ENCODE measurements at regions not wholly inside any gene's neighbourhood (a gene's known extent, or its start where the extent isn't known, plus 50 kb on each side); places are given as distances from the start of the nearest gene placed in this dataset.

DNA sequence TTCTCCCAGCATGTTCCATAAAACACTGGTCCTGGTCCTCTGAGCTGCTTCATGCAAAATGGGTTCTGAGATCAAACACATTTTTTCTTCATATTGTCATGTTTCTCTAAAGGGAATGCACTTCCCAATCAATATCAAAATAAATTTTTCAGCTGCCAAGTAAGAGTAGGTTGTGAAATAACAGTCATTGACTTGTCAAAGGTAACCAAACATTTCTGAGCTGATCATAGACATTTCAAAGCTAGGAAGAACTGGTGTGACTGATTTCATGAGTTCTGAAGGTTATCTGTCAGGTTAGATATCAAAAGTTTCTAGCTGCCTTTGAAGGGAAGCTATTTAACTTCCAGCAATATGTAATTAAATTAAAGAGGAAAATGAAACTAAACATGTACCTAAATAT lies 770.9 kb downstream of the TBL1XR1 start:
- no peak overlapping the region for H3K14ac ChIP-seq (ENCODE audit: insufficient read depth, low read length)
- no peak overlapping the region for H2AK5ac ChIP-seq (ENCODE audit: insufficient read length, low read length)
- H2BK5ac ChIP-seq (ENCODE audit: insufficient read length, low read length): no peak overlapping the region
- H3K4ac ChIP-seq (ENCODE audit: low read depth, low read length): no peak overlapping the region
- no peak overlapping the region for H4K5ac ChIP-seq (ENCODE audit: insufficient read length, low read depth, low read length)
- peaks cover 0 to 5% of the 10 kb centered on the region in 2 experiments; a peak in 1 of 5 replicates for H3K9me3 Mint-ChIP-seq
- no peak overlapping the region for H3K56ac ChIP-seq (ENCODE audit: insufficient read length, low read depth, low read length)
- H2BK20ac ChIP-seq (ENCODE audit: low read depth, low read length, poor library complexity, severe bottlenecking): no peak overlapping the region
- H3K79me1 ChIP-seq (ENCODE audit: insufficient read depth, low read depth, low read length, poor library complexity, severe bottlenecking): no peaks in the 10 kb centered on the region
- no peaks in the 10 kb centered on the region for H3K23me2 ChIP-seq (ENCODE audit: insufficient read length, low read depth, low read length, poor library complexity, severe bottlenecking)
- H2AFZ ChIP-seq (ENCODE audit: low read length): no peak overlapping the region
- H4K8ac ChIP-seq (replicated peaks; ENCODE audit: insufficient read length, low read depth, low read length): no peak overlapping the region
- H3K79me2 ChIP-seq (ENCODE audit: insufficient read depth, low read length): no peaks in the 10 kb centered on the region
- no peak overlapping the region for H3T11ph ChIP-seq (ENCODE audit: low read length)
- H3K9me3 ChIP-seq (ENCODE audit: control insufficient read depth, low read depth, low read length): no peaks in the 10 kb centered on the region
- no peak overlapping the region for H3K4me3 Mint-ChIP-seq
- H4K91ac ChIP-seq (ENCODE audit: insufficient read length, low read depth, low read length): no peak overlapping the region
- no peak overlapping the region for H2BK12ac ChIP-seq (ENCODE audit: insufficient read length, low read depth, low read length)
- no peak overlapping the region for H2BK120ac ChIP-seq (ENCODE audit: low read depth, low read length, poor library complexity, severe bottlenecking)
- no peak overlapping the region for H3K27ac ChIP-seq (ENCODE audit: insufficient read length, low read depth, low read length)
- no peaks in the 10 kb centered on the region; a peak in 1 of 7 replicates for H3K36me3 Mint-ChIP-seq (ENCODE audit: insufficient read depth in 1 of 3, low read depth in 3 of 3)
- peaks cover 14% of the 10 kb centered on the region in 2 experiments for H3K4me1 Mint-ChIP-seq
- H3K27me3 ChIP-seq (ENCODE audit: insufficient read depth, low read length): no peaks in the 10 kb centered on the region
- TF ChIP-seq, protein P1, sequence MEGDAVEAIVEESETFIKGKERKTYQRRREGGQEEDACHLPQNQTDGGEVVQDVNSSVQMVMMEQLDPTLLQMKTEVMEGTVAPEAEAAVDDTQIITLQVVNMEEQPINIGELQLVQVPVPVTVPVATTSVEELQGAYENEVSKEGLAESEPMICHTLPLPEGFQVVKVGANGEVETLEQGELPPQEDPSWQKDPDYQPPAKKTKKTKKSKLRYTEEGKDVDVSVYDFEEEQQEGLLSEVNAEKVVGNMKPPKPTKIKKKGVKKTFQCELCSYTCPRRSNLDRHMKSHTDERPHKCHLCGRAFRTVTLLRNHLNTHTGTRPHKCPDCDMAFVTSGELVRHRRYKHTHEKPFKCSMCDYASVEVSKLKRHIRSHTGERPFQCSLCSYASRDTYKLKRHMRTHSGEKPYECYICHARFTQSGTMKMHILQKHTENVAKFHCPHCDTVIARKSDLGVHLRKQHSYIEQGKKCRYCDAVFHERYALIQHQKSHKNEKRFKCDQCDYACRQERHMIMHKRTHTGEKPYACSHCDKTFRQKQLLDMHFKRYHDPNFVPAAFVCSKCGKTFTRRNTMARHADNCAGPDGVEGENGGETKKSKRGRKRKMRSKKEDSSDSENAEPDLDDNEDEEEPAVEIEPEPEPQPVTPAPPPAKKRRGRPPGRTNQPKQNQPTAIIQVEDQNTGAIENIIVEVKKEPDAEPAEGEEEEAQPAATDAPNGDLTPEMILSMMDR (conservative IDR thresholded peaks at IDR 0.05): no peak
- no peaks in the 10 kb centered on the region for H3K27me3 Mint-ChIP-seq (ENCODE audit: low read depth)
- H3K4me1 ChIP-seq (ENCODE audit: insufficient read depth, low read length): no peaks in the 10 kb centered on the region
- H3K4me2 ChIP-seq (ENCODE audit: insufficient read depth, insufficient read length, low read length): no peak overlapping the region
- H3K27ac Mint-ChIP-seq: no peak overlapping the region
- no peak for DNase-seq
- no peak overlapping the region for H2BK15ac ChIP-seq (ENCODE audit: low read depth, low read length)
- H3K23ac ChIP-seq (ENCODE audit: insufficient read length, low read depth, low read length): no peak overlapping the region
- H3K9ac ChIP-seq (ENCODE audit: extremely low read depth, insufficient read length, low read length): no peak overlapping the region
- no peaks in the 10 kb centered on the region for H4K20me1 ChIP-seq (ENCODE audit: control insufficient read depth, insufficient read depth, insufficient read length)
- H3K18ac ChIP-seq (ENCODE audit: insufficient read length, low read depth, low read length): no peak overlapping the region

Data from H9 (cell line).